Left renal cortex interstitium (tissue), 4 donors: ENCODE measurements at regions not wholly inside any gene's neighbourhood (a gene's known extent, or its start where the extent isn't known, plus 50 kb on each side); places are given as distances from the start of the nearest gene placed in this dataset.

ENCODE experiments used
- DNase-seq, 4 donors: peaks; one replicate each; pipeline ENCODE4 v3.0.0-alpha.2; 2013; ENCODE audit warnings: low read depth in 4 of 4, low spot score in 2 of 4, missing footprints in 1 of 4

- DNase-seq, result no peak
These were observed 892.2 kb downstream of the SI start for GRCh38 chr3:164186095-164186494.

- no peak for DNase-seq
These were observed 899.1 kb downstream of the SI start for GRCh38 chr3:164179110-164179774.

- no peak for DNase-seq
These were observed 904.2 kb downstream of the SI start for GRCh38 chr3:164174059-164174458.

GRCh38 chr3:164155400-164155799 lies 922.9 kb downstream of the SI start:
- DNase-seq, result no peak

GRCh38 chr3:164144824-164145223 lies 933.5 kb downstream of the SI start:
- DNase-seq, result no peak

GRCh38 chr3:164132878-164133277 lies 945.4 kb downstream of the SI start:
- DNase-seq, result no peak

GRCh38 chr3:164113371-164114332 lies 964.6 kb downstream of the SI start:
- DNase-seq, result no peak

GRCh38 chr3:164096352-164096751 lies 981.9 kb downstream of the SI start:
- DNase-seq, result no peak

GRCh38 chr3:164095949-164096348 lies 982.3 kb downstream of the SI start:
- no peak for DNase-seq

GRCh38 chr3:164095279-164095678 lies 983.0 kb downstream of the SI start:
- DNase-seq, result no peak

- no peak for DNase-seq
These were observed 983.8 kb downstream of the SI start for GRCh38 chr3:164094546-164094945.

- DNase-seq, result no peak
These were observed 998.1 kb downstream of the SI start for GRCh38 chr3:164080208-164080607.

- no peak for DNase-seq
These were observed 1014.0 kb downstream of the SI start for GRCh38 chr3:164064298-164064697.

- DNase-seq, result no peak
These were observed 1017.4 kb downstream of the SI start for GRCh38 chr3:164060923-164061322.

- DNase-seq, result no peak
These were observed 1028.4 kb downstream of the SI start for GRCh38 chr3:164049847-164050246.

- DNase-seq, result no peak
These were observed 1029.8 kb downstream of the SI start for GRCh38 chr3:164048451-164048850.

GRCh38 chr3:164040991-164041390 lies 1037.3 kb downstream of the SI start:
- DNase-seq, result no peak

- no peak for DNase-seq
These were observed 1048.1 kb downstream of the SI start for GRCh38 chr3:164030194-164030593.

- DNase-seq, result no peak
These were observed 1053.5 kb downstream of the SI start for GRCh38 chr3:164024786-164025185.

- DNase-seq, result no peak
These were observed 1054.8 kb downstream of the SI start for GRCh38 chr3:164023480-164023879.

GRCh38 chr3:164018500-164018899 lies 1059.8 kb downstream of the SI start:
- no peak for DNase-seq

GRCh38 chr3:164007765-164008164 lies 1070.5 kb downstream of the SI start:
- no peak for DNase-seq
